ENCODE measurements at regions not wholly inside any gene's neighbourhood (a gene's known extent, or its start where the extent isn't known, plus 50 kb on each side); places are given as distances from the start of the nearest gene placed in this dataset.
A peak's percentile ranks its signal among the peaks of the same experiment; 100 is the strongest.

DNA sequence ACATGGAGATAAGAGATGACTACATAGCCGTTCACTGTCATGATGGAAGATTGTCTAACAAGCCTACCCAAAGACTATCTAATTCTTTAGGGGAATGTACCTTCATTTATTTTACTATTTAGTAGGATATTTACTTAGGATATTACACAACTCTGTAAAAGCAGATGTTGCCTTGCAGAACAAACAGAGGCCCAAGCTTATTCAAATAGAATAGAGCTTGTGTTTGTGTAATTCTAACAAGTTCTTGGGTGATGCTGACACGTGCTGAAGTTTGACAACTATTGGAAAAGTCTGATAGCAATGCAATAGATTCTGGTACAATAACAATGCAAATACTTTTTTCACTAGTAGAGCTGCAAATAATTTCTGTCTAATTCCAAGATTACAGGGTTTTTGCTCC, 447.6 kb downstream of the TOX3 start:
- Mint-ChIP-seq H3K27ac (ENCODE audit: unreplicated experiment) (no peak overlapping the region), H3K36me3 (ENCODE audit: unreplicated experiment) (no peaks in the 10 kb centered on the region), H3K4me1 (ENCODE audit: low read depth, unreplicated experiment) (no peaks in the 10 kb centered on the region), H3K9me3 (ENCODE audit: unreplicated experiment) (no peaks in the 10 kb centered on the region), H3K4me3 (ENCODE audit: unreplicated experiment) (no peak overlapping the region), H3K27me3 (ENCODE audit: unreplicated experiment) (no peaks in the 10 kb centered on the region)
- TF ChIP-seq, protein P1, sequence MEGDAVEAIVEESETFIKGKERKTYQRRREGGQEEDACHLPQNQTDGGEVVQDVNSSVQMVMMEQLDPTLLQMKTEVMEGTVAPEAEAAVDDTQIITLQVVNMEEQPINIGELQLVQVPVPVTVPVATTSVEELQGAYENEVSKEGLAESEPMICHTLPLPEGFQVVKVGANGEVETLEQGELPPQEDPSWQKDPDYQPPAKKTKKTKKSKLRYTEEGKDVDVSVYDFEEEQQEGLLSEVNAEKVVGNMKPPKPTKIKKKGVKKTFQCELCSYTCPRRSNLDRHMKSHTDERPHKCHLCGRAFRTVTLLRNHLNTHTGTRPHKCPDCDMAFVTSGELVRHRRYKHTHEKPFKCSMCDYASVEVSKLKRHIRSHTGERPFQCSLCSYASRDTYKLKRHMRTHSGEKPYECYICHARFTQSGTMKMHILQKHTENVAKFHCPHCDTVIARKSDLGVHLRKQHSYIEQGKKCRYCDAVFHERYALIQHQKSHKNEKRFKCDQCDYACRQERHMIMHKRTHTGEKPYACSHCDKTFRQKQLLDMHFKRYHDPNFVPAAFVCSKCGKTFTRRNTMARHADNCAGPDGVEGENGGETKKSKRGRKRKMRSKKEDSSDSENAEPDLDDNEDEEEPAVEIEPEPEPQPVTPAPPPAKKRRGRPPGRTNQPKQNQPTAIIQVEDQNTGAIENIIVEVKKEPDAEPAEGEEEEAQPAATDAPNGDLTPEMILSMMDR (IDR thresholded peaks at IDR 0.05; ENCODE audit: partially characterized antibody, unreplicated experiment) = no peak
- no peak for DNase-seq

- no peak for DNase-seq
- TF ChIP-seq, protein P1 (IDR thresholded peaks at IDR 0.05; ENCODE audit: partially characterized antibody, unreplicated experiment) = no peak
- Mint-ChIP-seq H3K36me3 (ENCODE audit: unreplicated experiment) (no peaks in the 10 kb centered on the region), H3K9me3 (ENCODE audit: unreplicated experiment) (no peaks in the 10 kb centered on the region), H3K4me1 (ENCODE audit: low read depth, unreplicated experiment) (no peaks in the 10 kb centered on the region), H3K27ac (ENCODE audit: unreplicated experiment) (no peak overlapping the region), H3K4me3 (ENCODE audit: unreplicated experiment) (no peak overlapping the region), H3K27me3 (ENCODE audit: unreplicated experiment) (no peaks in the 10 kb centered on the region)
These were observed 451.5 kb downstream of the TOX3 start for GRCh38 chr16:52095471-52095870.

DNA sequence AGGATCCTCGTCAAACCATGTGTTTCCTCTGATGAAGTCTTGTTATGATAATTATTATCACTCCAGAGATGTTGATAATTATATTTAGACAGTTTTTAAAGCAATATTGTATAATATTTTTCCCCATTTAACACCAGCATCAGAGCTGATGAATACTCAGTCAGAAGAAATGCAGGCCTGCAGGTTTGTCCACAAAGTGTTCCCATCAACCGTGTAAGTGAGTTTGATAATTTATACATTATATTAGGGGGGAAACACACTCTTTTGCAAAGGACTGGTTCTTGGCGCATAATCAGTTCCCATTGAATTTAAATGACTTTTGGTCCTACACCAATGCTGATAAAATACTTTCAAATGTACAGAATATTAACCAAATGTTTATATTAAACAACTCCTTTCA, 454.8 kb downstream of the TOX3 start:
- TF ChIP-seq, protein P1 (IDR thresholded peaks at IDR 0.05; ENCODE audit: partially characterized antibody, unreplicated experiment) = no peak
- Mint-ChIP-seq H3K27me3 (ENCODE audit: unreplicated experiment) (peaks cover 2% of the 10 kb centered on the region), H3K4me1 (ENCODE audit: low read depth, unreplicated experiment) (peaks cover 7% of the 10 kb centered on the region), H3K36me3 (ENCODE audit: unreplicated experiment) (no peaks in the 10 kb centered on the region), H3K27ac (ENCODE audit: unreplicated experiment) (no peak overlapping the region), H3K9me3 (ENCODE audit: unreplicated experiment) (peaks cover 3% of the 10 kb centered on the region), H3K4me3 (ENCODE audit: unreplicated experiment) (no peak overlapping the region)
- no peak for DNase-seq

DNA sequence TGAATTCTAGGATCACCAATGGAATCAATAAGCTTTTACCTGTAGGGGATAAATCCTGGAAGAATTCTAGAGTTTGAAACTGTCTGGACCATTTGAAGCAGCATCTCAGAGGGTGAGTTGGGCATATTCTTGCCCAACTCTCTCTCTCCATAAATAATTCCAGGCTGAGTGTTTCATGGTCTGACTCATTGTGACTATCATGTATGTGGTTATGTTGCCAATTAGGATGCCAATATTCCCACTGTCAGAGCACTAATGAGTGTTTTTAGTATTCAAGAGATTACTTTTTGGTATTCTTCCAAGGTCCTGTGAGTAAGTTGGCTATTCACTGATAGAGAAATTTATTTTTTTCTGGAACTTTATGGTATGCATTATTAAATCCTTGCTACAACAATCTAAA, 456.9 kb downstream of the TOX3 start:
- peaks cover 7% of the 10 kb centered on the region for H3K4me1 Mint-ChIP-seq (ENCODE audit: low read depth, unreplicated experiment)
- peaks cover 3% of the 10 kb centered on the region for H3K9me3 Mint-ChIP-seq (ENCODE audit: unreplicated experiment)
- peaks cover 2% of the 10 kb centered on the region for H3K27me3 Mint-ChIP-seq (ENCODE audit: unreplicated experiment)
- H3K27ac Mint-ChIP-seq (ENCODE audit: unreplicated experiment) = peak overlapping the region; percentile 90
- H3K4me3 Mint-ChIP-seq (ENCODE audit: unreplicated experiment) = no peak overlapping the region
- TF ChIP-seq, protein P1 (IDR thresholded peaks at IDR 0.05; ENCODE audit: partially characterized antibody, unreplicated experiment) = no peak
- H3K36me3 Mint-ChIP-seq (ENCODE audit: unreplicated experiment) = no peaks in the 10 kb centered on the region
- no peak for DNase-seq

GRCh38 chr16:52089476-52089875, 457.5 kb downstream of the TOX3 start:
- Mint-ChIP-seq H3K27me3 (ENCODE audit: unreplicated experiment) (peaks cover 2% of the 10 kb centered on the region), H3K36me3 (ENCODE audit: unreplicated experiment) (no peaks in the 10 kb centered on the region), H3K9me3 (ENCODE audit: unreplicated experiment) (peaks cover 4% of the 10 kb centered on the region), H3K4me3 (ENCODE audit: unreplicated experiment) (peak overlapping the region; percentile 69), H3K4me1 (ENCODE audit: low read depth, unreplicated experiment) (peaks cover 7% of the 10 kb centered on the region), H3K27ac (ENCODE audit: unreplicated experiment) (peak overlapping the region; percentile 90)
- DNase-seq = no peak
- TF ChIP-seq, protein P1 (IDR thresholded peaks at IDR 0.05; ENCODE audit: partially characterized antibody, unreplicated experiment) = no peak

Measured in glutamatergic neuron (in vitro differentiated cells).